ENCODE measurements at regions not wholly inside any gene's neighbourhood (a gene's known extent, or its start where the extent isn't known, plus 50 kb on each side); places are given as distances from the start of the nearest gene placed in this dataset.

GRCh38 chr4:26101011-26101410 lies 187.0 kb downstream of the SMIM20 start:
- DNase-seq (ENCODE audit: low read depth in 4 of 4, low spot score in 1 of 4), result no peak

DNA sequence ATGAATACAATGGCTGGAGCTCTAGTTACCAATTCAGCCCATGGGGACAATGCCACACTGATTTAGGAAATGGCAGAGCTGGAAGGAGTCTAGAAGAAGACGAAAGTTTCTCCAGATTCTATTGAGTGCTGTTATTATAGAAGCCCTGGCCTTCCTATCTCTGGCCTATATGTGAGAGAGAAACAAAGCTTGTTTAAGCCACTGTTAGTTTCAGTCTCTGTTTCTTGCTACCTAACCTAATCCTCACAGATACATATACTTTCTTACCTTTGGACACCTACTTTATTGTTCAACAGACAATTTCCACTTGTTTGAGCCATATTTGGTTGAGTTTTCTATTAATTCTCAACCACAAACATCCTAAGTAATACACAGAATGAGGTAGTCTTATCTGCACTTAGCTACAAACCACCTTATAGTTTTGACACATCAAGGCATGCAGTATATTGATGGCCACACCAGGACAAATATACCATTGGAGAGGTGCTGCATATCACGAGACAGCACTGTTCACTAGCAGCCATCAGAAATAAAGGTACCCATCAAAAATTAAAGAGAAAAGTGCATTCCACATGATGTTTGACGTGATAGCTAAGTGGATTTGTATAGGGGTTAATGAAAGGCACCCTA lies 190.2 kb downstream of the SMIM20 start:
- DNase-seq (ENCODE audit: low read depth in 4 of 4, low spot score in 1 of 4), result no peak

DNA sequence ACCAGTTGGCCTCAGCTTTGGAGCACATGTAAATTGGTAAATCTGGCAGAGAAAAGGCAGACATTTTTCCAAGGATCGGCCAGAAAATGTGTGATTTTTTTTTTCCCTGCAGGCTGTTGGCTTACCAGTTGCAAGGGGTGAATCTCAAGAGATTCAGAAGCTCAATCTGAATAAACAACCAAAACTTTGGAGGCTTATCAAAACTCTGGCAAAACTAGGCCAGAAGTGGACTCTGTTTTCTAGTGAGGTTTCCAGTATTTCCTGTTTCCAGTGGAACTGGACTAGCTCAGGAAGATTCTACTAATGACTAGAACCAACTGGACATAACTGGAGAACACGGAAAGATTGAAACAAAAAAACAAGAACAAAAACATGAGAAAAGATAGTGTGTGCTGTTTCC lies 191.3 kb downstream of the SMIM20 start:
- DNase-seq (ENCODE audit: low read depth in 4 of 4, low spot score in 1 of 4), result no peak

GRCh38 chr4:26105815-26106699 lies 192.0 kb downstream of the SMIM20 start:
- DNase-seq (ENCODE audit: low read depth in 4 of 4, low spot score in 1 of 4), result no peak

DNA sequence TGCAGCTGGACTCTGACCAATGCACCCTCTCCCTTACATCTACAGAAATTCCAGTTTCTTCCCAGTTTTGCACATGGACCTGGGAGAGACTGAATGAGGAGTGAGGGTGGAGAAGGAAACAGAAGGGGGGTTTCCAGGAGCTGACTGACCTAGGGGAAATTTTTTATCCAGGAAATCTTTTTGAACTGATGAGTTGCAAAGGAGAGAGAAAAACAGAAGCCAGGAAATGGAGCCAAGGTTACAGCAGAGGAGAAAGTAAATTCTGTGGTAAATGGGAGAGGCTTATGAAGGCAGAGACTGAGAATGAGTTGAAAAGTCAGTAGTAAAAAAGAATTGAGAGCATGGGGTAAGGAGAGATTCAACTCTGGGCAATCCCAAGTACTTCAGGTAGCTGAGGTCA lies 192.8 kb downstream of the SMIM20 start:
- DNase-seq (ENCODE audit: low read depth in 4 of 4, low spot score in 1 of 4), result no peak

GRCh38 chr4:26108054-26108453 lies 194.0 kb downstream of the SMIM20 start:
- no peak for DNase-seq (ENCODE audit: low read depth in 4 of 4, low spot score in 1 of 4)

GRCh38 chr4:26110493-26110892 lies 196.5 kb downstream of the SMIM20 start:
- no peak for DNase-seq (ENCODE audit: low read depth in 4 of 4, low spot score in 1 of 4)

DNA sequence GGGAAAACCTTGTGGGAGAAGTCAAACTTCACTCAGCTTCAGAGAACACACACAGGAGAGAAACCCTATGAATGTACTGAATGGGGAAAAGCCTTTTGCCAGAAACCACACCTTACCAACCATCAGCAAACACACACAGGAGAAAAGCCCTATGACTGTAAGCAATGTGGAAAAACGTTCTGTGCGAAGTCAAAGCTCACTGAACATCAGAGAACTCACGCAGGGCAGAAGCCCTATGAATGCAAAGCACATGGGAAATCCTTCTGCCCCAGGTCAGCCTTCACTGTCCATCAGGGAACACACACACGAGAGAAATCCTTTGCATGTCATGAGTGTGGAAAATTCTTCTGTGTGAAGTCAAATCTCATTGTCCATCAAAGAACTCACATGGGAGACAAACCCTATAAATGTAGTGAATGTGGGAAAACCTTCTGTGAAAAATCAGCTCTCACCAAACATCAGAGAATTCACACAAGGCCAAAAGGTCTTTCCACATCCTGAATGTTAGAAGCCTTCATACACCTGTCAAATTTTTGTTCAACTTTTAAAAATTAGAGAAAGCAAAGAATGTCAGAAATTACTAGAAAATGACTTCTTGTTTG lies 199.4 kb downstream of the SMIM20 start:
- no peak for DNase-seq (ENCODE audit: low read depth in 4 of 4, low spot score in 1 of 4)

- no peak for DNase-seq (ENCODE audit: low read depth in 4 of 4, low spot score in 1 of 4)
Observed at GRCh38 chr4:26116057-26116456, 202.0 kb downstream of the SMIM20 start.

DNA sequence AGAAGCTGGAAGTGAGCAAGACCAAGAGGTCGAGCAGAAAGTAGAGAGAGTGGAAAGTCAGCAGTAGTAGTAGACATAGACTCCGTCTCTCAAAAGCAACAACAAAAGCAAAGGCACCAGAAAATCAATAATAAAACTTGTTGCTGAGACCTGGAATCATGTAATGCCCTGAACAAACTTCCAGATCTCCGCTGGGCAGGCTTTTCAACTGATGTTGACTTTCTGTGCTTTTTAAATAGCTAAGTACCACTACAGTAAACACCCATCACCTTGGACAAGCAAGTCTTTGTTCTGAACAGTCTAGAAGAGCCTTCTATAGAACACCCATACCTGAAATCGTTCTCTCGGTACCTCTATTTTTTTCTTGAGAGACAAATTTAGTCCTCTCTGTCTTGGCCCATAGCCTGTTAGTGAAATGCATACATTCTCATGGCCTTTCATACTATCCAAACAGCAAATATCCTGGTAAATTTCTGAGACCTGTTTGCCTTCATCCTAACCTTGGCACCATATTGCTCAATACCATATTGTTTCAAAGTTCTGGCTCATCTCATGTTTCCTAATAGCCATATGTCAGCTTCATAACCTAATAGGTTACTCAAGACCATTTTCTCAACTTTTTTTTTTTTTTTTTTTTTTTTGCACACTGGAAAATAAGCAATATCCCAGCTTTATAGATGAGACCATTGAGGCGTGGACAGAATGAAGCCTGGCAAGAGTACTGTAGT lies 200.6 kb upstream of the RBPJ start:
- DNase-seq (ENCODE audit: low read depth in 4 of 4, low spot score in 1 of 4), result no peak

DNA sequence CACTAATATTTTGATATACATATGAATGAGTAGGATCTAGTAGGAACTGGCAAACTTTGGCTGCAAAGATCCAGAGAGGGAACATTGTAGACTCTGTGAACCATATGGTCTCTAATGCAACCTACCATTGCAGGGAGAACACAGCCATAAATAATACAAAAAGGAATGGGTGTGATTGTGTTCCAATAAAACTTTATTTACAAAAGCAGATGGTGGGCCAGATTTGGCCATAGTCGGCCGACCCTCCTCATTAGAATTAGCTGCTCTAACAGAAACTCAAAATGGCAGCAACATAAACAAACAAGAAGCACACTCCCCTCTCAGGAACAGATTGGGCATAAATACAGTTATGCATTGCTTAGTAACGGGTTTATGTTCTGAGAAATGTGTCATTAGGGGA lies 198.1 kb upstream of the RBPJ start:
- no peak for DNase-seq (ENCODE audit: low read depth in 4 of 4, low spot score in 1 of 4)

GRCh38 chr4:26124753-26125321 lies 196.0 kb upstream of the RBPJ start:
- DNase-seq (ENCODE audit: low read depth in 4 of 4, low spot score in 1 of 4), result no peak

GRCh38 chr4:26126143-26126718 lies 194.6 kb upstream of the RBPJ start:
- DNase-seq (ENCODE audit: low read depth in 4 of 4, low spot score in 1 of 4), result no peak

GRCh38 chr4:26126994-26127393 lies 193.8 kb upstream of the RBPJ start:
- no peak for DNase-seq (ENCODE audit: low read depth in 4 of 4, low spot score in 1 of 4)

DNA sequence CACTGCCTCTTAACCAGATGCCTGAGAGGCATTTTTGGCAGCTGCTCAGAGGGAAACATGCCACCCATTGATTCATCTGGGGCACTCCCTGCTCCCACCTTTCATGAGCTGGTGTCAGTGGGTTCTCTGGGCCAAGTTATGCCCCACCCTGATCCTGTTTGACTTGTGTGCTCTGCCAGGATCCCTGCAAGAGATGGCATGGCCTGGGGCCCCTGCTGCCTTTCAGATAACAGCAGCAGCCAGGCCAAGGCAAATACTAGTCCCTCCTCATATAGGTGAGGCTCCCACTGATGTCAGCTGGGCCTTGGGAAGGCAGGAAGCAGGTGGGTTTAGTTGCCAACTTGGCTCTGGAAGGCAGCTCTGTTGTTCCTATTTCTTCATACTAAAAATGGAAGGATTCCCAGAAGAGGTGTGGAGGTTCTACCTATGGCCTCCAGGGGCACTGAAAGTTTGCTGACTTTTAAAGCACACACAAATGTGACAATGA lies 192.9 kb upstream of the RBPJ start:
- no peak for DNase-seq (ENCODE audit: low read depth in 4 of 4, low spot score in 1 of 4)

DNA sequence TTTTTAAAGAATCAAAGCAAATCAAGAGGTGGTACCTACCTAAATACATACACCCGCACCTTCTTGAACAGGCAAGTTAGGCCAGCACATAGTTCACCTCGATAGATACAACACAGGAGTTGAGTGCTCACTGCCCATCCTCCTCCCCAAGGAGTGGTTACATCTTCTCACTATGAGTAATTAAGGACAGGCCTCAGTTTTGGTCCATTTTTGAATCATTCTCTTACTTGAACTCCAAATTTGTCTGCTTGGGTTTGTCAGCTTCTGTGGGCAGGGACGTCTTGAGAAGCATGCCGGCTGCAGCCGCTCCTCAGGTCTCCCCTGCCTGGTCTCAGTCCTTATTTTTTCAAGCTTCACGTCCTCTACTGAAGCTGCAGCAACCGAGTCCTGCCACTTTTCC lies 190.6 kb upstream of the RBPJ start:
- DNase-seq (ENCODE audit: low read depth in 4 of 4, low spot score in 1 of 4), result no peak

DNA sequence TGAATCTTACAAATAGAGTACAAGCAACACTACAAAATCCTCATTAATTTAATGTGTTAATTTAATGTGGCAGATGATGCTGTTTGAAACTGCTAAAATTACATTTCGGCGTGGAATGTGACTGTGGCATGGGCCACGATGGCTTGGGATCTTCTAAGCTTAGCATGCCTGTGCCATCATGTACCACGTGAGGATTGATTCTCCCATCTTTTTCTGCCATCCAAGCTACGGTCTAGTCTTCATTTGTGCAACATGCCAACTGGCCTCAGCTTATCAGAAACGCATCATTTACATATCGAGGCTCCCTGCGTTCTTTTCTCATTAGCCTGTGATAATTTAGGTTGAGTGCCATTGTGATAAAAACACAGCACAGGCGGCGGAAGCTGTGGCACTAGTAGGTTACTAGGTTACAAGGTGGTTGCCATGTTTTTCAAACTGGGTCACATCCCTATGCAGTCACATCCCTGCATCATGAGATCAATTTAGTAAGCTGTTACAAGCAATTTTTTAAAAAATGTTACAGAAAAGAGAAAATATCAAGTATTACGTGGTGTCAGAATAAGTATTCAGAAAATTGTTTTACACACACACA lies 189.9 kb upstream of the RBPJ start:
- no peak for DNase-seq (ENCODE audit: low read depth in 4 of 4, low spot score in 1 of 4)

- DNase-seq (ENCODE audit: low read depth in 4 of 4, low spot score in 1 of 4), result no peak
Observed at GRCh38 chr4:26131711-26132110, 189.1 kb upstream of the RBPJ start.

GRCh38 chr4:26132858-26133257 lies 188.0 kb upstream of the RBPJ start:
- DNase-seq (ENCODE audit: low read depth in 4 of 4, low spot score in 1 of 4), result no peak

DNA sequence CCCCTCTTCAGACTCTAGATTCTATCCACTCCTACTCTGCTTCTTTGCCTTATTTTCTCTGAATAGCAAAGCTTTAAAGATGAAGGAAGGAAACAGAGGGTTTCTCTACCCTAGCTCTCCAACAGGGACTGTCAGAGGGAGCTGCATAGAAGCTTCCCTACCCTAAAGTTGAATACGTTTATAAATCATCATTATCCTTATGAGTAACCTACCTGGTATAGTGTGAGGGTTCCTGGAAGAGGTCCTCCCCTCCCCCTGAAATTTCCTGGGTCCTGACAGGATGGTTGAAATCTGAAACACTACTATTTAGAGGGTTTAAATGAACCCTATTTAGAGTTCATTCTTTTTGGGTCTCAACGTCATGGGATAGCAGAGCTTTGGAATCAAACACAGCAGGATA lies 187.0 kb upstream of the RBPJ start:
- no peak for DNase-seq (ENCODE audit: low read depth in 4 of 4, low spot score in 1 of 4)
